ENCODE measurements at regions not wholly inside any gene's neighbourhood (a gene's known extent, or its start where the extent isn't known, plus 50 kb on each side); places are given as distances from the start of the nearest gene placed in this dataset.

GRCh38 chr12:107144441-107144840 lies 51.1 kb upstream of the CRY1 start:
- no peak for DNase-seq
- no peaks in the 10 kb centered on the region for H3K9me3 Mint-ChIP-seq
- no peaks in the 10 kb centered on the region for H3K36me3 Mint-ChIP-seq
- H3K4me3 Mint-ChIP-seq: no peak overlapping the region
- no peak overlapping the region for H3K27ac Mint-ChIP-seq
- POLR2A ChIA-PET: no interaction called here
- H3K27me3 Mint-ChIP-seq: peaks cover 11% of the 10 kb centered on the region
- H3K4me1 Mint-ChIP-seq: peaks cover 2% of the 10 kb centered on the region
- ATAC-seq (ENCODE audit: low read depth): no peak

- H3K36me3 Mint-ChIP-seq: no peaks in the 10 kb centered on the region
- no peak overlapping the region for H3K4me3 Mint-ChIP-seq
- POLR2A ChIA-PET: no interaction called here
- H3K9me3 Mint-ChIP-seq: no peaks in the 10 kb centered on the region
- DNase-seq (no peak), ATAC-seq (ENCODE audit: low read depth) (no peak)
- peaks cover 11% of the 10 kb centered on the region for H3K27me3 Mint-ChIP-seq
- no peak overlapping the region for H3K27ac Mint-ChIP-seq
- peaks cover 2% of the 10 kb centered on the region for H3K4me1 Mint-ChIP-seq
These were observed 51.6 kb upstream of the CRY1 start for GRCh38 chr12:107144990-107145389.

GRCh38 chr12:107145397-107145796 lies 52.0 kb upstream of the CRY1 start:
- Mint-ChIP-seq H3K4me3 (no peak overlapping the region), H3K9me3 (no peaks in the 10 kb centered on the region)
- no peak for ATAC-seq (ENCODE audit: low read depth)

GRCh38 chr12:107148107-107148506 lies 54.8 kb upstream of the CRY1 start:
- ATAC-seq (ENCODE audit: low read depth): no peak
- H3K27ac Mint-ChIP-seq: no peak overlapping the region

More at GRCh38 chr12:107145397-107145796, 52.0 kb upstream of the CRY1 start:
- POLR2A ChIA-PET: no interaction called here
- Mint-ChIP-seq H3K27me3 (peaks cover 10% of the 10 kb centered on the region), H3K4me1 (peaks cover under 1% of the 10 kb centered on the region), H3K27ac (no peak overlapping the region), H3K36me3 (no peaks in the 10 kb centered on the region)
- no peak for DNase-seq

GRCh38 chr12:107152315-107152714 lies 59.0 kb upstream of the CRY1 start:
- Mint-ChIP-seq H3K4me1 (no peaks in the 10 kb centered on the region), H3K27ac (no peak overlapping the region), H3K27me3 (peaks cover 8% of the 10 kb centered on the region), H3K36me3 (no peaks in the 10 kb centered on the region), H3K9me3 (peaks cover 7% of the 10 kb centered on the region), H3K4me3 (no peak overlapping the region)
- no peak for DNase-seq
- POLR2A ChIA-PET: no interaction called here
- no peak for ATAC-seq (ENCODE audit: low read depth)

More at GRCh38 chr12:107148107-107148506, 54.8 kb upstream of the CRY1 start:
- no peaks in the 10 kb centered on the region for H3K4me1 Mint-ChIP-seq
- no peak for DNase-seq
- no peaks in the 10 kb centered on the region for H3K36me3 Mint-ChIP-seq
- H3K4me3 Mint-ChIP-seq: no peak overlapping the region
- H3K27me3 Mint-ChIP-seq: peaks cover 12% of the 10 kb centered on the region
- POLR2A ChIA-PET: no interaction called here
- peaks cover 1% of the 10 kb centered on the region for H3K9me3 Mint-ChIP-seq

- POLR2A ChIA-PET: no interaction called here
- H3K27me3 Mint-ChIP-seq: peaks cover 47% of the 10 kb centered on the region
- peaks cover 2% of the 10 kb centered on the region for H3K9me3 Mint-ChIP-seq
- no peak overlapping the region for H3K27ac Mint-ChIP-seq
- H3K4me3 Mint-ChIP-seq: no peak overlapping the region
- H3K4me1 Mint-ChIP-seq: no peaks in the 10 kb centered on the region
- H3K36me3 Mint-ChIP-seq: no peaks in the 10 kb centered on the region
- no peak for DNase-seq
- no peak for ATAC-seq (ENCODE audit: low read depth)
These were observed 66.1 kb upstream of the CRY1 start for GRCh38 chr12:107159384-107159900.

- Mint-ChIP-seq H3K4me3 (no peak overlapping the region), H3K36me3 (no peaks in the 10 kb centered on the region)
- POLR2A ChIA-PET: no interaction called here
These were observed 70.1 kb upstream of the CRY1 start for GRCh38 chr12:107163413-107163812.

GRCh38 chr12:107164392-107164791 lies 71.0 kb upstream of the CRY1 start:
- H3K4me1 Mint-ChIP-seq: no peaks in the 10 kb centered on the region
- H3K4me3 Mint-ChIP-seq: no peak overlapping the region
- no peaks in the 10 kb centered on the region for H3K36me3 Mint-ChIP-seq
- H3K9me3 Mint-ChIP-seq: peaks cover 2% of the 10 kb centered on the region
- POLR2A ChIA-PET: no interaction called here
- no peak for DNase-seq
- no peak for ATAC-seq (ENCODE audit: low read depth)
- peaks cover 43% of the 10 kb centered on the region for H3K27me3 Mint-ChIP-seq
- H3K27ac Mint-ChIP-seq: no peak overlapping the region

More at GRCh38 chr12:107163413-107163812, 70.1 kb upstream of the CRY1 start:
- no peak for DNase-seq
- no peak overlapping the region for H3K27ac Mint-ChIP-seq
- peaks cover 42% of the 10 kb centered on the region for H3K27me3 Mint-ChIP-seq
- ATAC-seq (ENCODE audit: low read depth): no peak
- no peaks in the 10 kb centered on the region for H3K4me1 Mint-ChIP-seq
- peaks cover 2% of the 10 kb centered on the region for H3K9me3 Mint-ChIP-seq

GRCh38 chr12:107165581-107165980 lies 72.2 kb upstream of the CRY1 start:
- no peak for ATAC-seq (ENCODE audit: low read depth)
- Mint-ChIP-seq H3K27me3 (peaks cover 39% of the 10 kb centered on the region), H3K4me3 (no peak overlapping the region), H3K36me3 (no peaks in the 10 kb centered on the region), H3K9me3 (peaks cover 2% of the 10 kb centered on the region), H3K4me1 (no peaks in the 10 kb centered on the region), H3K27ac (no peak overlapping the region)
- POLR2A ChIA-PET: no interaction called here
- no peak for DNase-seq

- no peak for ATAC-seq (ENCODE audit: low read depth)
- DNase-seq: no peak
- no peaks in the 10 kb centered on the region for H3K36me3 Mint-ChIP-seq
- H3K27ac Mint-ChIP-seq: no peak overlapping the region
- H3K4me1 Mint-ChIP-seq: no peaks in the 10 kb centered on the region
- H3K4me3 Mint-ChIP-seq: no peak overlapping the region
- POLR2A ChIA-PET: no interaction called here
- peaks cover 21% of the 10 kb centered on the region for H3K27me3 Mint-ChIP-seq
- no peaks in the 10 kb centered on the region for H3K9me3 Mint-ChIP-seq
These were observed 74.4 kb upstream of the CRY1 start for GRCh38 chr12:107167756-107168155.

GRCh38 chr12:107169200-107169599 lies 75.9 kb upstream of the CRY1 start:
- H3K27me3 Mint-ChIP-seq: peaks cover 10% of the 10 kb centered on the region
- no peaks in the 10 kb centered on the region for H3K9me3 Mint-ChIP-seq
- no peak overlapping the region for H3K4me3 Mint-ChIP-seq
- no peak overlapping the region for H3K27ac Mint-ChIP-seq
- POLR2A ChIA-PET: interaction anchor here (0.7 kb wide), 1 partner anchor 150 kb away, joined by 4 read pairs; no protein-coding TSS in a partner anchor
- H3K4me1 Mint-ChIP-seq: no peaks in the 10 kb centered on the region
- DNase-seq: no peak
- no peak for ATAC-seq (ENCODE audit: low read depth)
- H3K36me3 Mint-ChIP-seq: no peaks in the 10 kb centered on the region

GRCh38 chr12:107178776-107179175 lies 85.4 kb upstream of the CRY1 start:
- POLR2A ChIA-PET: interaction anchor here (0.6 kb wide), 1 partner anchor 131 kb away, joined by 3 read pairs; no protein-coding TSS in a partner anchor
- ATAC-seq (ENCODE audit: low read depth): peak; percentile 99
- H3K27me3 Mint-ChIP-seq: peaks cover 5% of the 10 kb centered on the region
- no peaks in the 10 kb centered on the region for H3K9me3 Mint-ChIP-seq
- DNase-seq: peak; percentile 32
- peaks cover 17% of the 10 kb centered on the region for H3K4me1 Mint-ChIP-seq
- no peaks in the 10 kb centered on the region for H3K36me3 Mint-ChIP-seq
- H3K4me3 Mint-ChIP-seq: peak overlapping the region; percentile 19
- H3K27ac Mint-ChIP-seq: peak overlapping the region; percentile 71

GRCh38 chr12:107179871-107180270 lies 86.5 kb upstream of the CRY1 start:
- Mint-ChIP-seq H3K27ac (no peak overlapping the region), H3K4me1 (peaks cover 17% of the 10 kb centered on the region), H3K27me3 (peaks cover 7% of the 10 kb centered on the region), H3K9me3 (no peaks in the 10 kb centered on the region), H3K4me3 (no peak overlapping the region), H3K36me3 (no peaks in the 10 kb centered on the region)
- ATAC-seq (ENCODE audit: low read depth) (no peak), DNase-seq (no peak)
- POLR2A ChIA-PET: no interaction called here

- DNase-seq (no peak), ATAC-seq (ENCODE audit: low read depth) (no peak)
- no peak overlapping the region for H3K4me3 Mint-ChIP-seq
- POLR2A ChIA-PET: no interaction called here
- no peaks in the 10 kb centered on the region for H3K36me3 Mint-ChIP-seq
- H3K9me3 Mint-ChIP-seq: no peaks in the 10 kb centered on the region
- H3K27ac Mint-ChIP-seq: no peak overlapping the region
- peaks cover 17% of the 10 kb centered on the region for H3K4me1 Mint-ChIP-seq
- peaks cover 7% of the 10 kb centered on the region for H3K27me3 Mint-ChIP-seq
These were observed 86.9 kb upstream of the CRY1 start for GRCh38 chr12:107180272-107180671.

All from activated naive CD8-positive, alpha-beta T cell treated with anti-CD3 and anti-CD28 coated beads, Interleukin-2, amount 10 ng/mL, durations not matched to agents 7 days and 5 days (primary cell).